HEK293T (cell line): ENCODE measurements at regions not wholly inside any gene's neighbourhood (a gene's known extent, or its start where the extent isn't known, plus 50 kb on each side); places are given as distances from the start of the nearest gene placed in this dataset.

Experiments used
- CTCF ChIA-PET: fragments of 350-600 bp; formaldehyde crosslinking; extraction: SDS; loops from one replicate; lab custom pipeline; 2021; ENCODE audit warnings: antibody characterized with exemption, inconsistent platforms; lab: Yijun Ruan, JAX
- POLR2A ChIA-PET: fragments of 350-600 bp; formaldehyde crosslinking; extraction: SDS; loops from one replicate; lab custom pipeline; 2020; ENCODE audit warnings: antibody characterized with exemption, inconsistent platforms; lab: Yijun Ruan, JAX
- DNase-seq: peaks from one replicate; pipeline ENCODE4 v3.0.0; 2012; ENCODE audit warnings: mixed read lengths; ENCODE audit errors: extremely low spot score
- ARNT ChIP-seq: fragments of 450-650 bp; IDR thresholded peaks from 2 replicates; pipeline ENCODE4 v1.6.1; 2017; ENCODE audit warnings: mild to moderate bottlenecking
- BHLHE40 ChIP-seq: fragments of 450-650 bp; IDR thresholded peaks from 2 replicates; pipeline ENCODE4 v1.6.1; 2016; ENCODE audit warnings: mild to moderate bottlenecking, moderate library complexity, borderline replicate concordance
- CTBP1 ChIP-seq: fragments of 450-650 bp; IDR thresholded peaks from 2 replicates; pipeline ENCODE4 v1.6.1; 2016; ENCODE audit warnings: borderline replicate concordance
- ELF4 ChIP-seq: fragments of 450-650 bp; IDR thresholded peaks from 2 replicates; pipeline ENCODE4 v1.6.1; 2017; ENCODE audit warnings: antibody characterized with exemption
- FOXA1 ChIP-seq: fragments of 450-650 bp; IDR thresholded peaks from 2 replicates; pipeline ENCODE4 v1.6.1; 2016; ENCODE audit warnings: mild to moderate bottlenecking
- FOXK2 ChIP-seq: fragments of 450-650 bp; IDR thresholded peaks from 2 replicates; pipeline ENCODE4 v1.6.1; 2016; ENCODE audit warnings: mild to moderate bottlenecking
- FOXM1 ChIP-seq: fragments of 450-650 bp; IDR thresholded peaks from 2 replicates; pipeline ENCODE4 v1.6.1; 2017; ENCODE audit warnings: mild to moderate bottlenecking, borderline replicate concordance
- HDGF ChIP-seq: fragments of 450-650 bp; IDR thresholded peaks from 2 replicates; pipeline ENCODE4 v1.6.1; 2017; ENCODE audit warnings: antibody characterized with exemption, borderline replicate concordance
- L3MBTL2 ChIP-seq: fragments of 450-650 bp; conservative IDR thresholded peaks from 2 replicates; pipeline ENCODE4 v1.6.1; 2016; ENCODE audit warnings: mild to moderate bottlenecking
- LEF1 ChIP-seq: fragments of 450-650 bp; IDR thresholded peaks from 2 replicates; pipeline ENCODE4 v1.6.1; 2017; ENCODE audit warnings: mild to moderate bottlenecking, borderline replicate concordance
- NFRKB ChIP-seq: fragments of 450-650 bp; IDR thresholded peaks from 2 replicates; pipeline ENCODE4 v1.6.1; 2016; ENCODE audit warnings: mild to moderate bottlenecking, moderate library complexity
- SP1 ChIP-seq: fragments of 450-650 bp; IDR thresholded peaks from 2 replicates; pipeline ENCODE4 v1.6.1; 2017
- SUZ12 ChIP-seq: fragments of 450-650 bp; IDR thresholded peaks from 2 replicates; pipeline ENCODE4 v1.6.1; 2016; ENCODE audit warnings: mild to moderate bottlenecking
- TARDBP ChIP-seq: fragments of 450-650 bp; IDR thresholded peaks from 2 replicates; pipeline ENCODE4 v1.6.1; 2016
- ZNF384 ChIP-seq: fragments of 450-650 bp; IDR thresholded peaks from 2 replicates; pipeline ENCODE4 v1.6.1; 2016
- TF ChIP-seq, protein P1 (sequence below): fragments of 450-650 bp; IDR thresholded peaks from 2 replicates; pipeline ENCODE4 v1.6.1; 2016

DNA sequence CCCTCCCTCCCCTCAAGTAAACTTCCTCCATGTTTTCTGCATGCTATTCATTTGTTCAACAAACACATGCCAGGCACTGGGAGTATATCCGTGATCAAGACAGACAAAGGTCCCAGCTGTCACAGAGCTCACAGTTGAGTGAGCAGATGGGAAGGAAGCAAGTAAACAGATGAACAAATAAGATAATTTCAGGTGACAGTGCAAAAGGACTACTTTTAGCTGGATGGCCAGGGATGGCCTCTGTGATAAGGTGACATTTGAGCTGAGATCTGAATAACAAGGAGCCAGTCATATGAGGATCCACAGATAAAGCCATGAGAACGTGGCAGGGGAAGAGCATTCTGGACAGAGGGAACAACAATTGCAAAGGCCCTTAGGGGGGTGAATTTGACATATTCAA lies 121.7 kb upstream of the RAD23B start:
- ChIA-PET POLR2A (no interaction called here), CTCF (no interaction called here)
- TF ChIP-seq SP1 (no peak), NFRKB (no peak), ELF4 (no peak), ZNF384 (no peak), BHLHE40 (no peak), TARDBP (no peak), SUZ12 (no peak), L3MBTL2 (no peak), ARNT (no peak), FOXM1 (no peak), FOXA1 (no peak), CTBP1 (no peak), HDGF (no peak), FOXK2 (no peak), LEF1 (no peak)
- TF ChIP-seq, protein P1, sequence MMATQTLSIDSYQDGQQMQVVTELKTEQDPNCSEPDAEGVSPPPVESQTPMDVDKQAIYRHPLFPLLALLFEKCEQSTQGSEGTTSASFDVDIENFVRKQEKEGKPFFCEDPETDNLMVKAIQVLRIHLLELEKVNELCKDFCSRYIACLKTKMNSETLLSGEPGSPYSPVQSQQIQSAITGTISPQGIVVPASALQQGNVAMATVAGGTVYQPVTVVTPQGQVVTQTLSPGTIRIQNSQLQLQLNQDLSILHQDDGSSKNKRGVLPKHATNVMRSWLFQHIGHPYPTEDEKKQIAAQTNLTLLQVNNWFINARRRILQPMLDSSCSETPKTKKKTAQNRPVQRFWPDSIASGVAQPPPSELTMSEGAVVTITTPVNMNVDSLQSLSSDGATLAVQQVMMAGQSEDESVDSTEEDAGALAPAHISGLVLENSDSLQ: no peak
- DNase-seq: no peak

DNA sequence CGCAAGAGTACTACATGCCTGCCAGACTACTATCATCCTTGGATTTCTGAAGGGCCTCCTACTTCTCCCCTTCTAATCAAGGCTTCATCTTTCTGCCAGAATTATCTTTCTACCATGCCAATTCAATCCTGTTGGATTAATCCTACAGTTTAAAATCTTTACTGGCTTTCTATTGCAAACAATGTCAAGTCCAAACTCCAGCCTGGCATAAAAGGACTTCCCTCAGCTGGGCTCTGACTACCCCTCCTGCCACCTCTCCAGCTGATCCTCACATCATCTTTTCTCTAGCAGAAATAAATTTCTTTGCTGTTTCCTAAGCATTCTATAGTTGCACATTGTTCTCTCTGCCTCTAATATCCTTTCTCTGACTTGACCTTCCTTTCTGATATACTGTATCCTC lies 119.7 kb upstream of the RAD23B start:
- CTCF ChIA-PET: no interaction called here
- DNase-seq: no peak
- TF ChIP-seq ELF4 (no peak), NFRKB (no peak), L3MBTL2 (no peak), LEF1 (no peak), BHLHE40 (no peak), FOXA1 (no peak), ZNF384 (no peak), CTBP1 (no peak)
- TF ChIP-seq, protein P1: no peak
- POLR2A ChIA-PET: no interaction called here

DNA sequence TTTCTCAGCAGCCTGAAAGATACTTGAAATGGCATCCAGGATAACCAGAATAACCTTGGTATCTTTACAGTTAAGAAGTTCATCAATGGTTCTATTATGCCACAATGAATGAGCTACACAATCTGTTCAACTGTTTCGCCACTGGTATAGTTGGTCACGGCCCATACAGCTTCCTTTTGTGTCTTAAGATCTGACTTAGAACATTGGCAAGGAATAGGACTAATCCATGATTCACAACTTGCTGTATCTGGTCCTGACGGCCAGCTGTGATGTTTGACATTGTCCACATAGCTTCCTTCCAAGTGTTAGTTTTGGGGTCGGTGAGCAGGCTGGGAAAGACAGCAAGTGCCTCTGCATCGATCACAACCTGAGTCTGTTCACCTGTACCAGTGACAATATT lies 113.3 kb upstream of the RAD23B start:
- no peak for TF ChIP-seq LEF1
- POLR2A ChIA-PET: interaction anchor here (0.6 kb wide), 1 partner anchor 1253 kb away, joined by 3 read pairs; no protein-coding TSS in a partner anchor

DNA sequence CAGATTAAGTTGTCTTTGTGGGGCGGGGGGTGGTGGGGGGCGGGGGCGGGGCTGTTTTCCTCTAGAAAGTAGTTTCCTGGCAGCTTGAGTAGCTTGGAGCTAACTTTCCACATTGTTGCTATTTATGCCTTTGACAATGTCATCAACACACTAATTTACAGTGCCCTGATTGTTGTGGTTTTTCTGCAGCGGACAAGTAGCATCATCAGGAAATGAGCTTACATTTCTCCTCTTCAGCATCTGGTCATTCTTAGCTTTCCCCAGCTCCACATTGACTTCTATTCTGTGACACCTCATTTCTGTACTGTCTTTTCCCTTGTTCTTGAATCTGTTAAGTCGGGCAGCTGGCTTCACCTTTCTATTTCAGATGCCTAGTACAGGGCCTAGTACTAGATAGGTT lies 112.3 kb upstream of the RAD23B start:
- CTCF ChIA-PET: interaction anchor here (1.0 kb wide), 1 partner anchor 167 kb away, joined by 3 read pairs; no protein-coding TSS in a partner anchor
- no peak for TF ChIP-seq ARNT
- no peak for TF ChIP-seq TARDBP
- no peak for TF ChIP-seq FOXK2
- TF ChIP-seq HDGF: no peak
- TF ChIP-seq, protein P1: no peak
- TF ChIP-seq CTBP1: no peak
- no peak for TF ChIP-seq NFRKB
- no peak for TF ChIP-seq ELF4
- no peak for TF ChIP-seq BHLHE40
- TF ChIP-seq SP1: no peak
- no peak for TF ChIP-seq L3MBTL2

More for the DNA sequence above, 113.3 kb upstream of the RAD23B start:
- CTCF ChIA-PET: no interaction called here
- DNase-seq: no peak

DNA sequence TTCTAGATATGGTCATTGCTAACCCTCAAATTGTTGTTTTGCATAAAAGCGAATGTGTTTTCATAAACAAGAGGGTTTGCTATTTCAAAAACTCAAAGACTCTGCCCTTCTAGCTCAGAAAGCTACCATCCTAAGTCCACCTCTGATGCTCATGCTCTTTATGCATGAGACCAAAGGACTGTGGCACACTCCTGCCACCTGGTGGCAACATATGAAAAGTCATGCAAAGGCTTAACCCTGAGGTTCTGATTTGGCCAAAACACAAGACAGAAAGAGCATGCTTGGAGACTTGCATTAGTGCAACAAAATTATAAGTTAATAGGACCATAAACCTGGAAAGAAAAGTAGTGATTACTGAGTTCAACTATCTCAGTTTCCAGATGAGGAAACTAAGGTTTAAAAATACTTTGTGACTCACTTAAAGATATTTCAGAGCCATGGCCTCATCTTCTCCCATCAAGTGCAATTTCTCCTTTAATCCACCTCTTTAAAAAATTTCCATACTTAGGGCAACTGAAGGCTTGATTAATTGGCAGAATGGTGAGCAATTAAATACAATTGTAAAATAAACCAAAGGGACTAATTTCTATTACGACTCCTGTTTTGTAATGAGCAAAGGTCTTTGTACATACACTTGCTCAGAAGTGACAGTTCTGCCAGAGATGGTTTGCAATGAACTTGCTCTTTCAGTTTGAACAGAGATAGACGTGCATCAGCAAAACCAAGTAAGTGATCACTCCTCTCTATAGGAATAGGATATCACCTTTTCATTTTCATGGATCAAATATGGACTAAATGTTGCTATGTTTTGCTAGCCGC lies 110.7 kb upstream of the RAD23B start:
- DNase-seq: peak; percentile 72
- ChIA-PET POLR2A (no interaction called here), CTCF (interaction anchor here (0.6 kb wide), 3 partner anchors 10 to 1935 kb away, joined by 3 to 7 read pairs (median 4); no protein-coding TSS in a partner anchor)
- TF ChIP-seq FOXM1 (no peak), SP1 (no peak), FOXK2 (no peak), CTBP1 (no peak), LEF1 (no peak), BHLHE40 (no peak), ARNT (no peak), NFRKB (no peak), FOXA1 (no peak), L3MBTL2 (no peak)
- TF ChIP-seq, protein P1: no peak

More for the DNA sequence above, 112.3 kb upstream of the RAD23B start:
- POLR2A ChIA-PET: interaction anchor here (1.0 kb wide), 1 partner anchor 15 kb away, joined by 3 read pairs; no protein-coding TSS in a partner anchor
- no peak for DNase-seq

DNA sequence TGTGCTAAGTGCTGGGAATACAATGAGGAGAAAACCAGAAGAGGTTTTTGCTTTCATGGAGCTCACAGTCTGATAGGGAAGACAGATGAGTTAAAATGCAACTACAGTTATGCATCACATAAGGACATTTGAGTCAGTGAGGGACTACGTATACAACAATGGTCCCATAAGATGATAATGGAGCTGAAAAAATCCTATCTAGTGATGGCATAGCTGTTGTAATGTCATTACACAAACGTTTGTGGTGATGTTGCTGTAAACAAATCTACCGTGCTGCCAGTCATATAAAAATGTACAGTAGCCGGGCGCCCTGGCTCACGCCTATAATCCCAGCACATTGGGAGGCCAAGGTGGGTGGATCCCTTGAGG lies 110.1 kb upstream of the RAD23B start:
- CTCF ChIA-PET: no interaction called here
- no peak for TF ChIP-seq LEF1
- TF ChIP-seq ZNF384: no peak
- no peak for TF ChIP-seq FOXK2
- no peak for TF ChIP-seq ARNT
- TF ChIP-seq TARDBP: no peak
- TF ChIP-seq ELF4: no peak
- POLR2A ChIA-PET: no interaction called here
- no peak for DNase-seq
